HEK293 (cell line): ENCODE measurements at regions not wholly inside any gene's neighbourhood (a gene's known extent, or its start where the extent isn't known, plus 50 kb on each side); places are given as distances from the start of the nearest gene placed in this dataset.

ENCODE experiments used
- CTCF ChIA-PET: fragments of 350-600 bp; formaldehyde crosslinking; extraction: SDS; loops from one replicate; lab custom pipeline; 2021; ENCODE audit warnings: antibody characterized with exemption; lab: Yijun Ruan, JAX
- POLR2A ChIA-PET: fragments of 300-600 bp; formaldehyde crosslinking; extraction: SDS; loops from one replicate; lab custom pipeline; 2020; ENCODE audit warnings: antibody characterized with exemption, inconsistent platforms; lab: Yijun Ruan, JAX
- H3K27ac ChIP-seq: fragments of 200-500 bp; sonication (Bioruptor generic); 2 replicates; pipeline ENCODE4 v1.5.1; 2014; ENCODE audit warnings: low read depth, low read length, control low read depth, inconsistent platforms; ENCODE audit errors: extremely low read depth
- H3K36me3 ChIP-seq, 2 experiments: fragments of 200-500 bp in 1 of 2; sonication (Bioruptor generic) in 1 of 2; 1 replicate in 1 of 2; 2 replicates in 1 of 2; pipeline ENCODE4 v1.5.1; 2014 to 2017; ENCODE audit warnings: inconsistent platforms in 2 of 2, low read length in 2 of 2; ENCODE audit not compliant: control insufficient read depth in 2 of 2, insufficient read depth in 1 of 2
- H3K4me1 ChIP-seq: fragments of 200-500 bp; sonication (Bioruptor generic); 2 replicates; pipeline ENCODE4 v1.5.1; 2014; ENCODE audit warnings: mild to moderate bottlenecking, low read length, inconsistent platforms; ENCODE audit not compliant: control insufficient read depth, insufficient read depth
- H3K4me3 ChIP-seq: 2 replicates; pipeline ENCODE4 v1.5.1; 2011; ENCODE audit warnings: low read depth, mild to moderate bottlenecking, control low read depth, low read length, moderate library complexity
- H3K9me3 ChIP-seq: fragments of 200-500 bp; sonication (Bioruptor generic); 2 replicates; pipeline ENCODE4 v1.5.1; 2014; ENCODE audit warnings: low read depth, low read length, inconsistent platforms; ENCODE audit not compliant: control insufficient read depth, insufficient read depth
- KLF7 ChIP-seq: fragments of 450-650 bp; formaldehyde crosslinking; IDR thresholded peaks from 2 replicates; pipeline ENCODE4 v1.5.1; 2016; ENCODE audit warnings: missing biosample characterization, missing genetic modification characterization, borderline replicate concordance
- KLF9 ChIP-seq: fragments of 450-650 bp; formaldehyde crosslinking; IDR thresholded peaks from 2 replicates; pipeline ENCODE4 v1.5.1; 2016; ENCODE audit warnings: missing biosample characterization, missing genetic modification characterization, low read depth
- MEIS1 ChIP-seq: sonication (generic); formaldehyde crosslinking; IDR thresholded peaks from 2 replicates; pipeline ENCODE4 v1.8.1; 2022; ENCODE audit warnings: missing genetic modification reagents, mild to moderate bottlenecking, borderline replicate concordance
- PRDM2 ChIP-seq: fragments of 450-650 bp; formaldehyde crosslinking; IDR thresholded peaks from 2 replicates; pipeline ENCODE4 v1.5.1; 2016; ENCODE audit warnings: missing biosample characterization, missing genetic modification characterization, borderline replicate concordance
- SCRT1 ChIP-seq: fragments of 450-650 bp; formaldehyde crosslinking; IDR thresholded peaks from 2 replicates; pipeline ENCODE4 v1.5.1; 2016; ENCODE audit warnings: missing biosample characterization, missing genetic modification characterization, borderline replicate concordance
- SP3 ChIP-seq: fragments of 450-650 bp; formaldehyde crosslinking; IDR thresholded peaks from 2 replicates; pipeline ENCODE4 v1.5.1; 2016; ENCODE audit warnings: missing biosample characterization, missing genetic modification characterization
- ZBTB10 ChIP-seq: fragments of 450-650 bp; formaldehyde crosslinking; IDR thresholded peaks from 2 replicates; pipeline ENCODE4 v1.5.1; 2016; ENCODE audit warnings: missing biosample characterization, missing genetic modification characterization
- ZBTB17 ChIP-seq: fragments of 450-650 bp; formaldehyde crosslinking; IDR thresholded peaks from 2 replicates; pipeline ENCODE4 v1.5.1; 2016; ENCODE audit warnings: missing biosample characterization, missing genetic modification characterization
- ZBTB20 ChIP-seq: fragments of 450-650 bp; formaldehyde crosslinking; IDR thresholded peaks from 2 replicates; pipeline ENCODE4 v1.5.1; 2016; ENCODE audit warnings: missing biosample characterization, missing genetic modification characterization
- ZFP37 ChIP-seq: fragments of 450-650 bp; formaldehyde crosslinking; IDR thresholded peaks from 2 replicates; pipeline ENCODE4 v1.5.1; 2016; ENCODE audit warnings: missing biosample characterization, missing genetic modification characterization
- ZNF140 ChIP-seq: fragments of 450-650 bp; formaldehyde crosslinking; IDR thresholded peaks from 2 replicates; pipeline ENCODE4 v1.5.1; 2016; ENCODE audit warnings: missing biosample characterization, missing genetic modification characterization
- ZNF146 ChIP-seq: fragments of 450-650 bp; formaldehyde crosslinking; IDR thresholded peaks from 2 replicates; pipeline ENCODE4 v1.5.1; 2016; ENCODE audit warnings: missing biosample characterization, missing genetic modification characterization
- ZNF518A ChIP-seq: fragments of 450-650 bp; formaldehyde crosslinking; conservative IDR thresholded peaks from 2 replicates; pipeline ENCODE4 v1.5.1; 2016; ENCODE audit warnings: low read depth, missing biosample characterization, missing genetic modification characterization
- ZNF561 ChIP-seq: fragments of 450-650 bp; IDR thresholded peaks from 2 replicates; pipeline ENCODE4 v1.5.1; 2018; ENCODE audit warnings: missing biosample characterization, missing genetic modification characterization, borderline replicate concordance
- ZNF621 ChIP-seq: fragments of 450-650 bp; formaldehyde crosslinking; IDR thresholded peaks from 2 replicates; pipeline ENCODE4 v1.5.1; 2017; ENCODE audit warnings: missing biosample characterization, missing genetic modification characterization
- ZNF76 ChIP-seq: fragments of 450-650 bp; formaldehyde crosslinking; IDR thresholded peaks from 2 replicates; pipeline ENCODE4; 2016; ENCODE audit warnings: low read depth, missing biosample characterization, missing genetic modification characterization, borderline replicate concordance

- ChIA-PET CTCF (no interaction called here), POLR2A (no interaction called here)
- no peaks in the 10 kb centered on the region for H3K9me3 ChIP-seq
- H3K4me1 ChIP-seq = no peaks in the 10 kb centered on the region
- TF ChIP-seq SP3 (no peak), ZNF140 (tag by site-specific recombination) (0 out of 2 replicates have a peak, but pooled peaks have one; percentile 6), ZNF76 (tag by site-specific recombination) (no peak), ZNF146 (tag by site-specific recombination) (peak; percentile 80), ZFP37 (tag by site-specific recombination) (no peak), MEIS1 (CRISPR knock-in tag) (no peak), ZBTB20 (no peak)
- H3K36me3 ChIP-seq = no peaks in the 10 kb centered on the region
- no peak overlapping the region for H3K27ac ChIP-seq
- H3K4me3 ChIP-seq = no peak overlapping the region
These were observed 78.2 kb downstream of the HACD1 start for GRCh38 chr10:17538941-17539340.

- H3K4me1 ChIP-seq = no peaks in the 10 kb centered on the region
- CTCF ChIA-PET = no interaction called here
- H3K9me3 ChIP-seq = no peaks in the 10 kb centered on the region
- POLR2A ChIA-PET = no interaction called here
- no peak overlapping the region for H3K4me3 ChIP-seq
- H3K36me3 ChIP-seq = no peaks in the 10 kb centered on the region
- TF ChIP-seq KLF7 (tag by site-specific recombination) = no peak
- TF ChIP-seq ZBTB17 = no peak
- no peak for TF ChIP-seq ZNF518A (tag by site-specific recombination)
- no peak for TF ChIP-seq PRDM2 (tag by site-specific recombination)
- no peak for TF ChIP-seq SCRT1
- no peak for TF ChIP-seq ZNF621
- no peak for TF ChIP-seq ZBTB10 (tag by site-specific recombination)
- no peak for TF ChIP-seq KLF9
- no peak for TF ChIP-seq ZNF561 (tag by site-specific recombination)
- TF ChIP-seq, all 188 proteins: peak for 0
- H3K27ac ChIP-seq = no peak overlapping the region
These were observed 79.9 kb downstream of the HACD1 start for GRCh38 chr10:17537281-17537680.
